ENCODE measurements at regions not wholly inside any gene's neighbourhood (a gene's known extent, or its start where the extent isn't known, plus 50 kb on each side); places are given as distances from the start of the nearest gene placed in this dataset.

DNA sequence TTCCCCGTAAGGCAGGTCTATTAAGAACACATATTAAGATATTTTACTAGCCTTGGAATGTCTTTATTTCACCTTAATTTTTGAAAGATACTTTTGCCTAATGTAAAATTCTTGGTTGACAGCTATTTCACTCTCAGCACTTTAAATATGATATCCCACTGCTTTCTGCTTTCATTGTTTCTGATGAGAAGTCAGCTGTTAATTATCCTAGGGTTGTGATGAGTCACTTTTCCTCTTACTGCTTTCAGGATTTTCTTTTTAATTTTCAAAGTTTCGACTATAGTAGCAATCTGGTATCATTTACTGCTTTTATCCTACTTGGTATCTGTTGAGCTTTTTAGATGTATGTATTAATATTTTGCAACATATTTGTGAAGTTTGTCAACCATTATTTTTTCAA, 578.9 kb upstream of the ATP2B1 start:
- Mint-ChIP-seq H3K4me3 (no peak overlapping the region), H3K27ac (no peak overlapping the region), H3K36me3 (ENCODE audit: low read depth) (peaks cover 2% of the 10 kb centered on the region), H3K27me3 (peaks cover 12% of the 10 kb centered on the region), H3K4me1 (ENCODE audit: low read depth) (peaks cover 11% of the 10 kb centered on the region), H3K9me3 (peaks cover 18% of the 10 kb centered on the region)
- no peak for DNase-seq

DNA sequence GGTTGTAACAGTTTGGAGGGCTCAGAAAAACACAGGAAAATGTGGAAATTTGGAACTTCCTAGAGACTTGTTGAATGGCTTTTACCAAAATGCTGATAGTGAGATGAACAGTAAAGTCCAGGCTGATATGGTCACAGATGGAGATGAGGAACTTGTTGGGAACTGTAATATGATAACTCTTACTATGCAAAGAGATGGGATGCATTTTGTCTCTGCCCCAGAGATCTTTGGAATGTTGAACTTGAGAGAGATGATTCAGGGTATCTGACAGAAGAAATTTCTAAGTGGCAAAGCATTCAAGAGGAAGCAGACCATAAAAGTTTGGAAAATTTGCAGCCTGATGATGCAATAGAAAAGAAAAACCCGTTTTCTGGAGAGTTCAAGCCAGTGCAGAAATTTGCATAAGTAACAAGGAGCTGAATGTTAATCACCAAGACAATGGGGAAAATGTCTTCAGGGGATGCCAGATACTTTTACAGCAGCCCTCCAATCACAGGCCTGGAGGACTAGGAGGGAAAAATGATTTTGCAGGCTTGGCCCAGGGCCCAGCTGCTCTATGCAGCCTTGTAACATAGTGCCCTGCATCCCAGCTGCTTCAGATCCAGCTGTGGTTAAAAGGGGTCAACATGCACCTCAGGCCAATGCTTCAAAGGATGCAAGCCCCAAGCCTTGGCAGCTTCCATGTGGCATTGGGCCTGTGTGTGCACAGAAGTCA, 572.7 kb upstream of the ATP2B1 start:
- H3K36me3 Mint-ChIP-seq (ENCODE audit: low read depth): peaks cover 9% of the 10 kb centered on the region
- H3K4me3 Mint-ChIP-seq: no peak overlapping the region
- no peak for DNase-seq
- H3K27me3 Mint-ChIP-seq: peaks cover 15% of the 10 kb centered on the region
- H3K9me3 Mint-ChIP-seq: peaks cover 29% of the 10 kb centered on the region
- H3K4me1 Mint-ChIP-seq (ENCODE audit: low read depth): peaks cover 32% of the 10 kb centered on the region
- peak overlapping the region; percentile 78 for H3K27ac Mint-ChIP-seq

DNA sequence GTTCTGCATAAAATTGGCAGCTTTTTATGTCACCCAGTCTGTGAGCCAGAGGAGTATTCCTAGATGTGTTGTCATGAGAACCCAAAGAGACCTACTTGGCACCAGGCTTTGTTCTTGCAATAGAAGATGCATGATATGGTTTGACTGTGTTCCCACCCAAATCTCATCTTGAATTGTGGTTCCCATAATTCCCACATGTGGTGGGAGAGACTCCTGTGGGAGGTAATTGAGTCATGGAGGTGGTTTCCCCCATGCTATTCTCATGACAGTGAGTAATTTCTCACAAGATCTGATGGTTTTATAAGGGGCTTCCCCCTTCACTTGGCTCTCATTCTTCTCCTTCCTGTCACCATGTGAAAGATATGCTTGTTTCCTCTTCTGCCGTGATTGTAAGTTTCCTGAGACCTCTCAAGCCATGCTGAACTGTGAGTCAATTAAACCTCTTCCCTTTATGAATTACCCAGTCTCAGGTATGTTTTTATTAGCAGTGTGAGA, 572.0 kb upstream of the ATP2B1 start:
- H3K4me3 Mint-ChIP-seq: no peak overlapping the region
- DNase-seq: no peak
- H3K27ac Mint-ChIP-seq: peak overlapping the region; percentile 78
- H3K4me1 Mint-ChIP-seq (ENCODE audit: low read depth): peaks cover 32% of the 10 kb centered on the region
- H3K9me3 Mint-ChIP-seq: peaks cover 29% of the 10 kb centered on the region
- peaks cover 9% of the 10 kb centered on the region for H3K36me3 Mint-ChIP-seq (ENCODE audit: low read depth)
- H3K27me3 Mint-ChIP-seq: peaks cover 18% of the 10 kb centered on the region

DNA sequence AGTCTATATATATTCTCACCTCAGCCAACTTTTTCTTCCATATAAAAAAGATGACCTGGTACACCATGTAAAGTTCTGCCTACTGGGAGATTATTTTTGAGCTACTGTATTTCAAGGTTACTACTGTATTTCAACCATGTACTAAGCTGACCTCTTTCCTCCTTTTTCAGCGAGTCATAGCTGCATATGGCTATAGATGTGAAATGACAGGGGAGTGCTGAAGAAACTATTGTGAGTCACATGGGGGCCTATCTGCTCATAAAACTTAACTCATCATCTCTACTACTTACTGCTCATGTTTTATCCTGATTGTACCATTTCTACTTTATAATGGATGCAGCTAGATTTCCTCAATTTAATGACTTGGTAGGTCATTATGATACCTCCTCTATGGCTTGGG, 571.4 kb upstream of the ATP2B1 start:
- H3K4me1 Mint-ChIP-seq (ENCODE audit: low read depth): peaks cover 32% of the 10 kb centered on the region
- DNase-seq: no peak
- peaks cover 29% of the 10 kb centered on the region for H3K9me3 Mint-ChIP-seq
- H3K36me3 Mint-ChIP-seq (ENCODE audit: low read depth): peaks cover 9% of the 10 kb centered on the region
- no peak overlapping the region for H3K4me3 Mint-ChIP-seq
- H3K27ac Mint-ChIP-seq: peak overlapping the region; percentile 78
- H3K27me3 Mint-ChIP-seq: peaks cover 18% of the 10 kb centered on the region

DNA sequence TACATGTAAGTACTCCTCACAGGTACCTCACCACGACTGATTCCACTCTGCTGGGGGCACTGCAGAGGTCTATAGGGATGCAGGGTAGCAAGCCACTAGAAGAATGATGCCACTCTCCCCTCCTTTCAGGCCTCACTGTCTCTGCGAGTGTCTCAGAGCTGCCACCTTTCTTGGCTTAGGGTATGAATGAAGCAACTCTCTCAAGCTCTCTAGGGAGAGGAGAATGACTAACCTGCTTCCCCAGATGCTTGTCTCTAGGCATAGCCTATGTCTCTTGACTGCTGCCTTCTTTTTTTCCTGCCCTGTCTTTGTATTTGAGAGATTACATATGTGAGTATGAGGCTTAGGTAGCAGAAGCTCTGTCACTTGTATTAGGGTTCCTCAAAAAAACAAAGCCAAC, 566.5 kb upstream of the ATP2B1 start:
- H3K4me3 Mint-ChIP-seq: no peak overlapping the region
- H3K27me3 Mint-ChIP-seq: peaks cover 28% of the 10 kb centered on the region
- DNase-seq: no peak
- H3K27ac Mint-ChIP-seq: no peak overlapping the region
- peaks cover 7% of the 10 kb centered on the region for H3K4me1 Mint-ChIP-seq (ENCODE audit: low read depth)
- peaks cover 4% of the 10 kb centered on the region for H3K9me3 Mint-ChIP-seq
- no peaks in the 10 kb centered on the region for H3K36me3 Mint-ChIP-seq (ENCODE audit: low read depth)

DNA sequence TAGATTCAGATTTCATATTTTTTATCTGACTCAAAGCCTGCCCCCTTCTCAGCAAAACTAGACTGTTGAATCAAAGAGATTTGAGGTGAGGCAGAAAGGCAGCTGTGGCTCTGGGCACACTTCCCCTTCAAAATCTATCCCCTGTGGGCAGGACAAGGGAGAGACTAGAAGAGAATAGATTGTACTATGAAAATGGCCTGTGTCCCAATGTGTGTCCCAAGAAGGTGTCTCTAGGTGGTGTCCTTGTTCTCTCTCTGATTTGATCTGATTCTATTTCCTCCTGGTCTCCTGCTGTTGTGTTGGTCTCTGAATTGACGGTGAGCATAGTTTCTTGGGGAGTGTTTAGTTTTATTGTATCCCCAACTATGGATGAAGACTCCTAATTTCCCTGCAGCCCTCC, 565.8 kb upstream of the ATP2B1 start:
- DNase-seq: no peak
- Mint-ChIP-seq H3K36me3 (ENCODE audit: low read depth) (no peaks in the 10 kb centered on the region), H3K4me3 (no peak overlapping the region), H3K4me1 (ENCODE audit: low read depth) (peaks cover 4% of the 10 kb centered on the region), H3K27ac (no peak overlapping the region), H3K27me3 (peaks cover 28% of the 10 kb centered on the region), H3K9me3 (no peaks in the 10 kb centered on the region)

DNA sequence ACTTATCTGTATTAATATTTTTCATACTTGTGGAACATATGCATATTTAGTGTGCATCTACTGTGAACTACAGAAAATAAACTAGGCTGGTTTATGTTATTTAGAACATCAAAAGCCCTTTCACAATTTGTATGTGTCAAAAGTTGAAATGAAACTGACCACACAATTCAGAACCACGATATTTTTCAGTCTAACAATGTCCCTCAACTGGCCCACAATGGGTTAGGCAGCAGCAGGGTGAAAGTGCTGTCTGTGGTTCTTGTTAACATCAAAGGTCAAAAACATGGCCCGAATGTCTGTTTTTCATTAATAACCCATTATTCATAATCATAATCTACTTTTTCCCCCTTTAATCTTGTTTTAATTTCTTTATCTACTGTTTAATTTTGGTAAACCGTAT, 559.9 kb upstream of the ATP2B1 start:
- Mint-ChIP-seq H3K4me3 (no peak overlapping the region), H3K27ac (no peak overlapping the region), H3K9me3 (no peaks in the 10 kb centered on the region), H3K4me1 (ENCODE audit: low read depth) (peaks cover 4% of the 10 kb centered on the region), H3K27me3 (peaks cover 8% of the 10 kb centered on the region), H3K36me3 (ENCODE audit: low read depth) (no peaks in the 10 kb centered on the region)
- DNase-seq: no peak

DNA sequence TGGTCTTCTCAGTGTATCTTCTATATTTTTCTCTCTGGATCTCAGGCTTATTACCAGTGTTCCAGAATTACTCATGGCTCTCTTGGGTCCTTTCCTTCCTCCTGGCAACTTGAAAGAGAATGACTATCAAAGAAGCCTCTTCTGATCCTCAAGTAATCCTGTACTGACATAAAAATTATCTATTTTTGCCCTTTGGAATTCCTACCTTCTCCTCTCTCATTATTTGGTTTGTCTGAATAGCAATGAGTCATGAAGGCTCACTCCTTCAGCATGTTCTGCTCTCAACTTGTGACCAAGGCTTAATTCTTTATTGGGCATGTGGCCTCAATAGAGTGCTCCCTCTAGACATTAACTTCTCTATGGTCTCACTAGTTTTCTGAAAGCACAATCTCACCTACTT, 553.6 kb upstream of the ATP2B1 start:
- Mint-ChIP-seq H3K9me3 (no peaks in the 10 kb centered on the region), H3K36me3 (ENCODE audit: low read depth) (no peaks in the 10 kb centered on the region), H3K4me1 (ENCODE audit: low read depth) (no peaks in the 10 kb centered on the region), H3K27ac (no peak overlapping the region), H3K4me3 (no peak overlapping the region), H3K27me3 (peaks cover 5% of the 10 kb centered on the region)
- DNase-seq: no peak

DNA sequence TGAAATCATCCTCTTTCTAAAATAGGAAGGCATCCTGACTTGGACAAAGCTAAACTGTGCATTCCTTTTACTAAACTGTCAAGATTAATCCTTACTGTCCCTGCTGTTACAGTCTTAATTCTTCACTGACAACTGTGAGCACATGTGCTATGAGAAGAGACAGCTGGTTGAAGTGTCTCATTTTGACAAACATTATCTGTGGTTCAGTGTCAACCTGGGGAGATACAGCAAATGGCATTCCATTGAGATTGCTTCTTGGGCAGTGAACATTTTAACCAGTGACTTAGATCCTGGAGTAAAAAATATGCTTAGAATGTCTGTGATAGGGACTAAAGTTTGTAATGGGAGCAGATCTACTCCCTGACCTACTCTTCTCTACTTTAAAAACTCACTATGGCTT, 552.6 kb upstream of the ATP2B1 start:
- Mint-ChIP-seq H3K9me3 (no peaks in the 10 kb centered on the region), H3K4me3 (no peak overlapping the region), H3K27ac (no peak overlapping the region), H3K27me3 (peaks cover 5% of the 10 kb centered on the region), H3K4me1 (ENCODE audit: low read depth) (no peaks in the 10 kb centered on the region), H3K36me3 (ENCODE audit: low read depth) (no peaks in the 10 kb centered on the region)
- no peak for DNase-seq

DNA sequence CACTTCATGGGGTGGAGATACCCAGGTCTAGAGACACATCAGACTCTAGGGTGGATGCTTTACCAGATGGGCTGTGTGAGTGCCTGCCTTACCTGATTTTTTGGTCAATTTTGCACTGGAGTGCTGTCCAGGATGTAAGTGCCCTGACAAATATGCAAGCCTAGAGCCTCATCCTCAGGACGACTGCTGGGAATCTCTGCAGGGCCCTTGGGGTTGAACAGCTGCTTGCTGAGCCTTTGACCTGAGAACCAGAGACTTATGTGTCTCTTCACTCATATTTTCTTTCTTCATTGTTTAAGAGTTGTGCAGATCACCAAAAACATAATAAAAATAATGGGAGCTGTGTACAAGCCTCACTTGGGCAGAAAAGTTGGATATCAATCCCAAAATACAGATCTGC, 551.5 kb upstream of the ATP2B1 start:
- no peaks in the 10 kb centered on the region for H3K9me3 Mint-ChIP-seq
- no peak overlapping the region for H3K27ac Mint-ChIP-seq
- DNase-seq: no peak
- H3K4me1 Mint-ChIP-seq (ENCODE audit: low read depth): no peaks in the 10 kb centered on the region
- no peaks in the 10 kb centered on the region for H3K36me3 Mint-ChIP-seq (ENCODE audit: low read depth)
- H3K27me3 Mint-ChIP-seq: peaks cover 3% of the 10 kb centered on the region
- no peak overlapping the region for H3K4me3 Mint-ChIP-seq

DNA sequence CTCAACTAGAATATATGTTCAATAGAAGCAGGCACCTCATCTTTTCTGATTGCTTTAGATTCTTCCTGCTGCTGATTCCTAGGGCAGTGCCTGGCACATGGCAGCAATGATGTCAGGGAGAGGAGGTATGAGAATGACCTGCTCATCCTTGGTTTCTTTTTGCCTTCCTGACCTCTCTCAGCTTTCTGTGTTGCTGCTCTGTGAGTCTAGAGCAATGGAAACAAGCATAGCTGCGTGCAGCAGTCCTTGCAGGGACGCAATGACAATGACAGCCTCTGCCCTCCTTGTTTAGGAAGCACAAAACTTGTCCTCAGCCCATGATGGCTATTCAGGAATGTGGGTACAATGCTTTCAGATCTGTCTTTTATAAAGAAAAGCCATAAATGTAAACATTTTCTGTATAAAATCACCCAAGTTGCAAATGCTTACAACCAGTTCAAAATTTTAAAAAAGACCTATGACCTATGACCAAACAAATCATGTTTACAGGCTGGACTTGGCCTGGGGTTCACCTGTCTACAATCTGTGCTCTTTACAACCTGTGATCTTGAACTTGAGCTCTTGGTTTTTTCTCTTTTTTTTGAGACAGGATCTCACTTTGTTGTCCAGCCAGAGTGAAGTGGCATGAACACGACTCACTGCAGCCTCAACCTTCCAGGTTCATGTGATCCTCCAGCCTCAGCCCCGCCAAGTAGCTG, 549.4 kb upstream of the ATP2B1 start:
- Mint-ChIP-seq H3K4me1 (ENCODE audit: low read depth) (peaks cover 11% of the 10 kb centered on the region), H3K4me3 (no peak overlapping the region), H3K27me3 (no peaks in the 10 kb centered on the region), H3K27ac (no peak overlapping the region), H3K36me3 (ENCODE audit: low read depth) (no peaks in the 10 kb centered on the region), H3K9me3 (no peaks in the 10 kb centered on the region)
- no peak for DNase-seq

DNA sequence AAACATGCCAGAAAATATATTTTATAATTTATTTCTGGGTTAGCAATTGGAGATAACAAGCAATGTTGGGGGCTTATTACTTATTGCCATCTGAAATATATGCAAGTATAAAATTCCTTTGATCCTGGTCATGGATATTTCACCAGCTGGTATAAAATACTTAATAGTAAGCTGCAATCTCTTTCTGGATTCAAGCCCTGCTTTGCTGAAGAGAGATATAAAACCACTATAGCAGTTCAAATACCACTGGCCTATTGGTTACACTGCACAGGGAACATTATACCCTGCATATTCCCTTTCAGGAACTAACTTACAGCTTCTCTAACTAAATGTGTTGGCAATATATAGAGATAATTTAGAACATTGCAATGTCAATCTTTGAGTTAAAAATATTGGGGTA, 546.2 kb upstream of the ATP2B1 start:
- Mint-ChIP-seq H3K27ac (no peak overlapping the region), H3K36me3 (ENCODE audit: low read depth) (no peaks in the 10 kb centered on the region), H3K9me3 (no peaks in the 10 kb centered on the region), H3K4me1 (ENCODE audit: low read depth) (peaks cover 14% of the 10 kb centered on the region), H3K4me3 (no peak overlapping the region), H3K27me3 (no peaks in the 10 kb centered on the region)
- no peak for DNase-seq

DNA sequence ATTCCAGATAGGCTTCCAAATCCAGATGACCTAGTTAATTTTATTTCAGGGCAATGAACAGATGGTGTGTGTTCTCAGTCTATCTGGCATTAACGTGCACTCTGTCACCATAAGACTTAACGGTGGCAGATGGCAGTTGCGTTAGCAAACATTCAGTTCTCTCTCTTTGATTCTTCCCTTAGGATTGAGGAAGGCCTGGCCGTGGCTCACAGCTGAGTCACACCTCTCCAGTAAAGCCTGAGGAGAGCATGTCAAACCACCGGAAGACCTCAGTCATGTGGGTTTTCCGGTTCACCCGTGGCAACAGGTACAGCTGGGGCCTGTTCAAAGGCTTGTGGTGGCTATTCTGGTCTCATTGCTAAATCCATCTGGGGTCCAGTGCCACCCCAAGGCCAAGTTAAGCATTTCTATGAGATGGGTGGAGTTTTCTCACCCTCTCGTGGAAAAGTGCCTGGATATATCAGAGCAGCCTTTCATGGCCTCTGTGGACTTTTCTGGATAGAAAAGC, 545.1 kb upstream of the ATP2B1 start:
- H3K4me1 Mint-ChIP-seq (ENCODE audit: low read depth): peaks cover 14% of the 10 kb centered on the region
- no peak overlapping the region for H3K4me3 Mint-ChIP-seq
- no peak overlapping the region for H3K27ac Mint-ChIP-seq
- no peaks in the 10 kb centered on the region for H3K27me3 Mint-ChIP-seq
- H3K9me3 Mint-ChIP-seq: no peaks in the 10 kb centered on the region
- DNase-seq: peak; percentile 45
- H3K36me3 Mint-ChIP-seq (ENCODE audit: low read depth): no peaks in the 10 kb centered on the region

DNA sequence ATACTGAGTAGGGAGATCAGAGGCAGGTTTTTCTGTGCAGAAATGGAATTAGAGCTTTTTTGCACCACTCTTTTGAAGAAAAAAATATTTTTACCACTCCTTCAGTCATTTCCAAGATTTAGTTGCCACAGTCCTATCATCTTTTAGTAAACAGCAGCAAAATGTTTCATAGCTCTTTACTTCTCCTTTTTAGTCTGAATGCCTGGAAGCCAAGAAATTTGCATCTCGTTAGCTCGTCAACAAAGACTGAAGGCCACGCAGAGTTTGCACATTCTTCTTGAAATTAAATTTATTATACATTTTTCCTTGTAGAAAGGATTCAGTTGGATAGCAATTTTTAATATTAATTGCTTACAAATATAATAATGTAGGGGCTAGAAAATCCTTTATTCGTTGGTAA, 544.5 kb upstream of the ATP2B1 start:
- H3K9me3 Mint-ChIP-seq: no peaks in the 10 kb centered on the region
- no peak overlapping the region for H3K27ac Mint-ChIP-seq

DNA sequence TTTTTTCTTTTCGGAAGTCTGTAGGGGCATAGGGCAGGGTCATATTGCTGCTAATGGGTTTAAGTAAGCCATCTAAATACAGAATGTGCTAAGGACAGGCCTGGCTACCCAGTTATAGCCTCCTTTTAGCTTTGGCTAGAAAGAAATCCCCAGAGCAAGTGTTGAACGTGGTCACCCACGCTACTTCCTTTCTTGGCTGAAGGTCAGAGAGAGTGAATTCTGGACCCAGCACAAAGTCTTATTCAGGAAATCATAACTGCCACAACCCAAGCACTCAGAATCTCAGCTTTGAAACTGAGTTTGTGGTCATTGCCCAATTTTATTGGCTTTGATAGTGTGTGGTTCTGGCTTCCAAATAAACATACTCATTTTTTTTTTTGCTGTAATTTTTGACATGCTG, 542.1 kb upstream of the ATP2B1 start:
- no peaks in the 10 kb centered on the region for H3K36me3 Mint-ChIP-seq (ENCODE audit: low read depth)
- no peak for DNase-seq
- H3K27ac Mint-ChIP-seq: no peak overlapping the region
- no peak overlapping the region for H3K4me3 Mint-ChIP-seq
- no peaks in the 10 kb centered on the region for H3K9me3 Mint-ChIP-seq
- no peaks in the 10 kb centered on the region for H3K27me3 Mint-ChIP-seq
- H3K4me1 Mint-ChIP-seq (ENCODE audit: low read depth): peaks cover 14% of the 10 kb centered on the region

More for the DNA sequence above, 544.5 kb upstream of the ATP2B1 start:
- no peaks in the 10 kb centered on the region for H3K27me3 Mint-ChIP-seq
- H3K36me3 Mint-ChIP-seq (ENCODE audit: low read depth): no peaks in the 10 kb centered on the region
- H3K4me1 Mint-ChIP-seq (ENCODE audit: low read depth): peaks cover 14% of the 10 kb centered on the region
- no peak for DNase-seq
- H3K4me3 Mint-ChIP-seq: no peak overlapping the region

Measured in activated T-cell treated with anti-CD3 and anti-CD28 coated beads, Interleukin-2, amount 50 U/mL, for 24 hours (primary cell).